ENCODE measurements at regions not wholly inside any gene's neighbourhood (a gene's known extent, or its start where the extent isn't known, plus 50 kb on each side); places are given as distances from the start of the nearest gene placed in this dataset.

- TF ChIP-seq CTCF (IDR thresholded peaks at IDR 0.05; ENCODE audit: borderline replicate concordance, extremely low read depth, low read length, poor library complexity, severe bottlenecking) (no peak), EZH2 (IDR thresholded peaks at IDR 0.05; ENCODE audit: borderline replicate concordance, low read depth, low read length, severe bottlenecking) (no peak)
These were observed 313.1 kb downstream of the SKIDA1 start for GRCh38 chr10:21212348-21212747.

All from DND-41 (cell line).